ENCODE measurements at regions not wholly inside any gene's neighbourhood (a gene's known extent, or its start where the extent isn't known, plus 50 kb on each side); places are given as distances from the start of the nearest gene placed in this dataset.

DNA sequence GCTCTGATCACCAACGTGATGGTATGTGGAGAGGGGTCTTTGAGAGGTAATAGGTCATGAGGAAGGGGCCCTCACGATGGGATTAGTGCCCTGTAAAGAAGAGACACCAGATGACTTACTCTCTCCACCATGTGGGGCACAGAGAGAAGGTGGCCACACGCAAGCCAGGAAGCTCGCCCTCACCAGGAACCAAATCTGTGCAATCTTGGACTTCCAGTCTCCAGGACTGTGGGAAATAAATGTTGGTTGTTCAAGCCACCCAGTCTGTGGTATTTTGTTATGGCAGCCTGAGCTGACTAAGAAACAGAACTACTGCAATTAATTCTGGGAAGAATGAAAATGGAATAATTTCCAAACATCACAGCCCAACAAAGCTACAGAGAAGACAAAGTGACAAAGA is 117.5 kb downstream of the SNX19 start:
- POLR2A ChIA-PET: no interaction called here
- H3K36me3 Mint-ChIP-seq: no peaks in the 10 kb centered on the region
- H3K27ac ChIP-seq (ENCODE audit: low read length): no peak overlapping the region

DNA sequence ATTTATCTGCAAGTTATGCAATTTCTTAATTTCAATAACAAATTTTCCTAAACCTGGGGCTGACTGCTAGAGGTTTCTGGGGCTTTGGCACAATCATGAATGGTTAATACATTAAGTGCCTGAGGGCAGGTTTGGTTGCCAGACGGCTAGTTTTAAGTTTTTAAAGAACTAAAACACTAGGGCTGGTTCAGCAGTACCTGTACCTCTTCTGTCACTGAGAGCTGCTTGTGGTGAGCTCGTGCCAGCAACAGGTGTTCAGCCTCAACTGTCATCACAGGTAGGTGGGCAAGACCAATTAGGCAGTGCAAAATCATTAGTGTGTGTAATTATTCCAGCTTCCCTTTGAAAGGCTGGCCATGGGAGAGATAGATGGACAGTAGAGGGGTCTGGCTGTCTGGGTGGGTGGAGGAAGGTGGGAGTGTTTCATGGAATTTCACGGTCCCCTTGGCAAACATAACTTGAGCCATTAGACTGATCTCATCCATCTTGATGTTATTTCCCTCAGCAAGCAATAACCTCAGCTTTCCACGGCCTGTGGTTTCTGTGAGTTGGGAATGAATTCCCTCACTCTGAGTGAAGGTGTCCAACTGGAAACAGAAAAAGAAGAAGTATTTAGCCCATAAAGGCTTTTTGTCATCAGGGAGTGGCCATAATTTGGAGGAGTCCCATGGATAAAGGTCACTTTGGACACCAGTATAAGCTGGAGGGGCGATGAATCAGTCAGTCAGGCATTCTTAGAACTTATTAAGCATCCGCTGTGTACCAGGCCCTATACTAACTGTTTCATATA is 114.8 kb downstream of the SNX19 start:
- Mint-ChIP-seq H3K36me3 (no peaks in the 10 kb centered on the region), H3K27ac (no peak overlapping the region), H3K9me3 (peaks cover 0 to 4% (median 0%) of the 10 kb centered on the region in 3 donors), H3K27me3 (peaks cover 0 to 2% of the 10 kb centered on the region in 2 donors), H3K4me1 (no peaks in the 10 kb centered on the region), H3K4me3 (no peak overlapping the region)
- 60% methylated on average over 2 of the region's 6 CpGs for WGBS (ENCODE audit: insufficient coverage)
- ChIA-PET POLR2A (no interaction called here), CTCF (interaction anchor here in 1 of 2 donors (0.5 kb wide), 1 partner anchor 9 kb away, joined by 3 read pairs; no protein-coding TSS in a partner anchor)
- H3K9me3 ChIP-seq: no peaks in the 10 kb centered on the region
- no peak for ATAC-seq (replicated peaks in 1 of 4)
- DNase-seq: no peak
- H3K4me1 ChIP-seq (ENCODE audit: control insufficient read depth in 1 of 2, extremely low read depth in 1 of 2, insufficient read depth in 2 of 2, low read length in 2 of 2): no peaks in the 10 kb centered on the region
- no peak overlapping the region for H3K4me3 ChIP-seq (ENCODE audit: control insufficient read depth in 1 of 2, extremely low read depth in 1 of 2, low read length in 1 of 2)
- H3K27me3 ChIP-seq (replicated peaks in 1 of 2; ENCODE audit: control insufficient read depth in 2 of 2, extremely low read depth in 1 of 2, insufficient read depth in 2 of 2, low read length in 1 of 2): peaks cover 0 to 10% of the 10 kb centered on the region in 2 experiments
- no peak overlapping the region for H3K27ac ChIP-seq (ENCODE audit: low read length)
- no peaks in the 10 kb centered on the region for H3K36me3 ChIP-seq (ENCODE audit: control insufficient read depth in 2 of 2, extremely low read depth in 1 of 2, insufficient read depth in 1 of 2, low read length in 1 of 2)

More for the DNA sequence above, 117.5 kb downstream of the SNX19 start:
- CTCF ChIA-PET: no interaction called here
- ATAC-seq (replicated peaks in 1 of 4) (no peak), DNase-seq (no peak)
- H3K27me3 ChIP-seq (replicated peaks in 1 of 2; ENCODE audit: control insufficient read depth in 2 of 2, extremely low read depth in 1 of 2, insufficient read depth in 2 of 2, low read length in 1 of 2): no peaks in the 10 kb centered on the region
- H3K4me1 ChIP-seq (ENCODE audit: control insufficient read depth in 1 of 2, extremely low read depth in 1 of 2, insufficient read depth in 2 of 2, low read length in 2 of 2): no peaks in the 10 kb centered on the region
- H3K36me3 ChIP-seq (ENCODE audit: control insufficient read depth in 2 of 2, extremely low read depth in 1 of 2, insufficient read depth in 1 of 2, low read length in 1 of 2): no peaks in the 10 kb centered on the region
- H3K27ac Mint-ChIP-seq: no peak overlapping the region
- no peaks in the 10 kb centered on the region for H3K4me1 Mint-ChIP-seq
- peaks cover 0 to 7% of the 10 kb centered on the region in 2 donors for H3K27me3 Mint-ChIP-seq
- H3K9me3 ChIP-seq: no peaks in the 10 kb centered on the region
- H3K4me3 ChIP-seq (ENCODE audit: control insufficient read depth in 1 of 2, extremely low read depth in 1 of 2, low read length in 1 of 2): no peak overlapping the region
- H3K4me3 Mint-ChIP-seq: no peak overlapping the region
- H3K9me3 Mint-ChIP-seq: peaks cover 0 to 4% (median 0%) of the 10 kb centered on the region in 3 donors
- WGBS (ENCODE audit: insufficient coverage): no CpG with 5 or more reads among the region's 4 CpGs

DNA sequence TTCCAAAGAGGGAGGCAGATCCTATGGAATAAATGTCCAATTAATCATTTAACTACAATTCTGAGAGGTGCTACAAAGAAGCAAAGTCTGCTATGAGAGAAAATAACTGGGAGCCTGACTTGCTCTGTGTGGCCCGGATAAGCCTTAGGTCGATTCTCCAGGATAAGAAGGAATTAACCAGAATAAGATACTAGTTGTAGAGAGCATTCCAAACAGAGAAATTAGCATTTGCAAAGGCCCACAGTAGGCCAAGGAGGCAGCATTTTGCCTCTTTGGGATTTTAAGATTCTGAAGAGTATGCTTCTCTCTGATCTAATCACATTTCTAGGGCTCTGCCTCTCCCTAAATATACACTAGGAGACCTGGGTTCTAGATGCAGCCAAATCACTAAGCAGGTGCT is 113.7 kb downstream of the SNX19 start:
- H3K4me1 Mint-ChIP-seq: no peaks in the 10 kb centered on the region
- CTCF ChIA-PET: interaction anchor here in 1 of 2 donors (0.7 kb wide), 1 partner anchor 462 kb away, joined by 3 read pairs; no protein-coding TSS in a partner anchor
- no CpG with 5 or more reads among the region's 2 CpGs for WGBS (ENCODE audit: insufficient coverage)

GRCh38 chr11:130804306-130805076 is 111.8 kb downstream of the SNX19 start:
- no peaks in the 10 kb centered on the region for H3K4me1 Mint-ChIP-seq
- H3K4me3 ChIP-seq (ENCODE audit: control insufficient read depth in 1 of 2, extremely low read depth in 1 of 2, low read length in 1 of 2): no peak overlapping the region
- no peaks in the 10 kb centered on the region for H3K36me3 ChIP-seq (ENCODE audit: control insufficient read depth in 2 of 2, extremely low read depth in 1 of 2, insufficient read depth in 1 of 2, low read length in 1 of 2)
- DNase-seq: no peak
- no peaks in the 10 kb centered on the region for H3K9me3 ChIP-seq
- H3K27me3 ChIP-seq (replicated peaks in 1 of 2; ENCODE audit: control insufficient read depth in 2 of 2, extremely low read depth in 1 of 2, insufficient read depth in 2 of 2, low read length in 1 of 2): peaks cover 0 to 10% of the 10 kb centered on the region in 2 experiments
- H3K36me3 Mint-ChIP-seq: no peaks in the 10 kb centered on the region
- ATAC-seq (replicated peaks in 1 of 4): no peak
- H3K9me3 Mint-ChIP-seq: no peaks in the 10 kb centered on the region
- no peak overlapping the region for H3K27ac ChIP-seq (ENCODE audit: low read length)
- no peaks in the 10 kb centered on the region for H3K4me1 ChIP-seq (ENCODE audit: control insufficient read depth in 1 of 2, extremely low read depth in 1 of 2, insufficient read depth in 2 of 2, low read length in 2 of 2)
- CTCF ChIA-PET: no interaction called here
- no peak overlapping the region for H3K4me3 Mint-ChIP-seq
- POLR2A ChIA-PET: no interaction called here
- H3K27me3 Mint-ChIP-seq: no peaks in the 10 kb centered on the region
- 85% methylated on average over 5 of the region's 12 CpGs for WGBS (ENCODE audit: insufficient coverage)
- H3K27ac Mint-ChIP-seq: no peak overlapping the region

More for the DNA sequence above, 113.7 kb downstream of the SNX19 start:
- H3K27ac ChIP-seq (ENCODE audit: low read length): no peak overlapping the region
- H3K9me3 Mint-ChIP-seq: no peaks in the 10 kb centered on the region
- ATAC-seq (replicated peaks in 1 of 4) (no peak), DNase-seq (no peak)
- no peaks in the 10 kb centered on the region for H3K36me3 Mint-ChIP-seq
- H3K27ac Mint-ChIP-seq: no peak overlapping the region
- POLR2A ChIA-PET: no interaction called here
- no peaks in the 10 kb centered on the region for H3K4me1 ChIP-seq (ENCODE audit: control insufficient read depth in 1 of 2, extremely low read depth in 1 of 2, insufficient read depth in 2 of 2, low read length in 2 of 2)
- H3K4me3 ChIP-seq (ENCODE audit: control insufficient read depth in 1 of 2, extremely low read depth in 1 of 2, low read length in 1 of 2): no peak overlapping the region
- H3K27me3 Mint-ChIP-seq: peaks cover 0 to 2% of the 10 kb centered on the region in 2 donors
- peaks cover 0 to 10% of the 10 kb centered on the region in 2 experiments for H3K27me3 ChIP-seq (replicated peaks in 1 of 2; ENCODE audit: control insufficient read depth in 2 of 2, extremely low read depth in 1 of 2, insufficient read depth in 2 of 2, low read length in 1 of 2)
- no peaks in the 10 kb centered on the region for H3K9me3 ChIP-seq
- H3K4me3 Mint-ChIP-seq: no peak overlapping the region
- no peaks in the 10 kb centered on the region for H3K36me3 ChIP-seq (ENCODE audit: control insufficient read depth in 2 of 2, extremely low read depth in 1 of 2, insufficient read depth in 1 of 2, low read length in 1 of 2)

GRCh38 chr11:130806746-130807145 is 109.5 kb downstream of the SNX19 start:
- CTCF ChIA-PET: no interaction called here
- no peaks in the 10 kb centered on the region for H3K4me1 Mint-ChIP-seq
- WGBS (ENCODE audit: insufficient coverage): 75% methylated on average over 2 of the region's 3 CpGs

GRCh38 chr11:130808541-130808940 is 107.7 kb downstream of the SNX19 start:
- Mint-ChIP-seq H3K27ac (no peak overlapping the region), H3K9me3 (no peaks in the 10 kb centered on the region)
- no CpG with 5 or more reads among the region's 1 CpG for WGBS (ENCODE audit: insufficient coverage)

More at GRCh38 chr11:130806746-130807145, 109.5 kb downstream of the SNX19 start:
- H3K36me3 Mint-ChIP-seq: no peaks in the 10 kb centered on the region
- no peak overlapping the region for H3K4me3 Mint-ChIP-seq
- H3K4me1 ChIP-seq (ENCODE audit: control insufficient read depth in 1 of 2, extremely low read depth in 1 of 2, insufficient read depth in 2 of 2, low read length in 2 of 2): no peaks in the 10 kb centered on the region
- H3K27ac Mint-ChIP-seq: no peak overlapping the region
- no peak overlapping the region for H3K4me3 ChIP-seq (ENCODE audit: control insufficient read depth in 1 of 2, extremely low read depth in 1 of 2, low read length in 1 of 2)
- ATAC-seq (replicated peaks in 1 of 4) (no peak), DNase-seq (no peak)
- H3K27me3 Mint-ChIP-seq: peaks cover 4 to 6% of the 10 kb centered on the region in 2 donors
- no peaks in the 10 kb centered on the region for H3K9me3 ChIP-seq
- no peak overlapping the region for H3K27ac ChIP-seq (ENCODE audit: low read length)
- peaks cover 0 to 10% of the 10 kb centered on the region in 2 experiments for H3K27me3 ChIP-seq (replicated peaks in 1 of 2; ENCODE audit: control insufficient read depth in 2 of 2, extremely low read depth in 1 of 2, insufficient read depth in 2 of 2, low read length in 1 of 2)
- H3K9me3 Mint-ChIP-seq: no peaks in the 10 kb centered on the region
- H3K36me3 ChIP-seq (ENCODE audit: control insufficient read depth in 2 of 2, extremely low read depth in 1 of 2, insufficient read depth in 1 of 2, low read length in 1 of 2): no peaks in the 10 kb centered on the region
- POLR2A ChIA-PET: no interaction called here

More at GRCh38 chr11:130808541-130808940, 107.7 kb downstream of the SNX19 start:
- DNase-seq (no peak), ATAC-seq (replicated peaks in 1 of 4) (no peak)
- H3K4me3 ChIP-seq (ENCODE audit: control insufficient read depth in 1 of 2, extremely low read depth in 1 of 2, low read length in 1 of 2): no peak overlapping the region
- no peaks in the 10 kb centered on the region for H3K4me1 Mint-ChIP-seq
- no peaks in the 10 kb centered on the region for H3K36me3 ChIP-seq (ENCODE audit: control insufficient read depth in 2 of 2, extremely low read depth in 1 of 2, insufficient read depth in 1 of 2, low read length in 1 of 2)
- peaks cover 0 to 20% of the 10 kb centered on the region in 2 experiments for H3K27me3 ChIP-seq (replicated peaks in 1 of 2; ENCODE audit: control insufficient read depth in 2 of 2, extremely low read depth in 1 of 2, insufficient read depth in 2 of 2, low read length in 1 of 2)
- H3K9me3 ChIP-seq: no peaks in the 10 kb centered on the region
- no peaks in the 10 kb centered on the region for H3K4me1 ChIP-seq (ENCODE audit: control insufficient read depth in 1 of 2, extremely low read depth in 1 of 2, insufficient read depth in 2 of 2, low read length in 2 of 2)
- POLR2A ChIA-PET: interaction anchor here in 1 of 2 donors (0.5 kb wide), 1 partner anchor 30 kb away, joined by 3 read pairs; no protein-coding TSS in a partner anchor
- H3K27me3 Mint-ChIP-seq: peaks cover 7 to 8% of the 10 kb centered on the region in 2 donors
- H3K36me3 Mint-ChIP-seq: no peaks in the 10 kb centered on the region
- H3K27ac ChIP-seq (ENCODE audit: low read length): no peak overlapping the region
- H3K4me3 Mint-ChIP-seq: no peak overlapping the region
- CTCF ChIA-PET: no interaction called here
